ENCODE measurements at regions not wholly inside any gene's neighbourhood (a gene's known extent, or its start where the extent isn't known, plus 50 kb on each side); places are given as distances from the start of the nearest gene placed in this dataset.
A peak's percentile ranks its signal among the peaks of the same experiment; 100 is the strongest.

GRCh38 chr10:111199587-111199986, 122.8 kb downstream of the ADRA2A start:
- Histone ChIP-seq H3K9me3 (replicated peaks in 1 of 3) (no peaks in the 10 kb centered on the region), H3K27me3 (no peaks in the 10 kb centered on the region), H3K4me1 (replicated peaks in 1 of 2) (no peaks in the 10 kb centered on the region), H3K4me3 (no peak overlapping the region), H3K36me3 (replicated peaks in 1 of 2) (no peaks in the 10 kb centered on the region), H3K27ac (no peak overlapping the region)
- no peak for DNase-seq
- 57 to 70% (median 63%) methylated on average over 4 of the region's 4 CpGs for WGBS, 4 donors
- intact Hi-C loops (cut with DNase I), result no loop called here
- TF ChIP-seq POLR2A (IDR thresholded peaks at IDR 0.05) (no peak), CTCF (IDR thresholded peaks at IDR 0.05) (no peak)

DNA sequence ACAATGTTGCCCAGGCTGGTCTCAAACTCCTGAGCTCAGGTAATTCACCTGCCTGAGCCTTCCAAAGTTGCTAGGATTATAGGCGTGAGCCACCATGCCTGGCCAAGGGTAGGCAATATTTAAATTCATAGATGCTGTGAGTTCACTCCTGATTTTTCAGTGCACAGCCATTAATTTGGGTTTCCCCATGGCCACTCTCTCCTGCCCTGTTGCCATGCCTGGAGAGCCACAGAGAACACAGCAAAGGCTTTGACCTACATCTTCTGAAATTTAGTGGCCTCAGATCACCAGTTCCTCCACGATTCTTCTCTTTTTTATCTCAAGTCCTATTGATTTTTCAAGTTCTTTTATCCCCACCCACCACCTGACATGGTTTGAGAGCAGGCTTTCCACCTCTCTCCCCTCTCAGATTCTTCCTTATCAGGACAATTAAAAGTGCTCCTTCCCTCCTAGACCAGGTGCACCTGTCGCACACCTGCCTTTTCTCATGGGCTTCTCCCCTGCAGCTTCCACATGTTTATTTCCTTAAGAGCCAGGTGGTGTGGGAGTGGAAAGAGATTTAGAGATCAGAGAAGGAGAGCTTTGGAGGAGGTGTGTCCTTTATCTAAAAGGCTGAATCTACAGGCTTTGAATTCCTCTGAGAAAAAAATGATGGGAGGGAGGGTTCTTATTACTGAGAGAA, 123.8 kb downstream of the ADRA2A start:
- no peak overlapping the region for H3K4me3 ChIP-seq
- H3K4me1 ChIP-seq (replicated peaks in 1 of 2), result no peaks in the 10 kb centered on the region
- DNase-seq, result no peak
- H3K36me3 ChIP-seq (replicated peaks in 1 of 2), result no peaks in the 10 kb centered on the region
- WGBS, 4 donors, result 65 to 80% (median 75%) methylated on average over 3 of the region's 3 CpGs
- TF ChIP-seq POLR2A (IDR thresholded peaks at IDR 0.05) (no peak), CTCF (IDR thresholded peaks at IDR 0.05) (no peak)
- no peak overlapping the region for H3K27ac ChIP-seq
- H3K9me3 ChIP-seq (replicated peaks in 1 of 3), result no peaks in the 10 kb centered on the region
- H3K27me3 ChIP-seq, result no peaks in the 10 kb centered on the region
- intact Hi-C loops (cut with DNase I), result no loop called here

DNA sequence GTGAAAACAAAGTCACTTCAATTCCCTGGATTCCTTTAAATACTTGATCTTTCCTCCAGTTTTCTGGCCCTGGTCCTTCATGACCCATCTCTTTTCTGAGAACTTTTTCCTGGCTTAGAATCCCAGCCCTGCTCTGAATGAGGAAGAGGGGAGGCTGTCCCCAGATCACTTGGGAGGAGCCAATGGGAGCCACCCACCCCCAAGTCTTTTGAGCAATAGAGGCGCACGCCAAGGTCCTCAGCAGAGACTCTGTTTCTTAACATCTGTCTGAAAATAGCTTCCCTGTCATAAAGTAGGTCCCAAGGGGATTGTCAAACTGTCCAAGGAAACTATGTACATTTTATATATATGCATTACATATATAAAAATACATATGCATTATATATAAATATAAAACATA, 126.8 kb downstream of the ADRA2A start:
- no peak overlapping the region for H3K27ac ChIP-seq
- H3K9me3 ChIP-seq (replicated peaks in 1 of 3), result no peaks in the 10 kb centered on the region
- no peaks in the 10 kb centered on the region for H3K4me1 ChIP-seq (replicated peaks in 1 of 2)
- 68 to 79% (median 76%) methylated on average over 2 of the region's 2 CpGs for WGBS, 4 donors
- DNase-seq, result peak in 4 of 7 donors; percentile 24 to 57 (median 39)
- no peak overlapping the region for H3K4me3 ChIP-seq
- intact Hi-C loops (cut with DNase I), result no loop called here
- TF ChIP-seq POLR2A (IDR thresholded peaks at IDR 0.05), result no peak
- TF ChIP-seq CTCF (IDR thresholded peaks at IDR 0.05), result no peak
- H3K36me3 ChIP-seq (replicated peaks in 1 of 2), result no peaks in the 10 kb centered on the region
- H3K27me3 ChIP-seq, result no peaks in the 10 kb centered on the region

DNA sequence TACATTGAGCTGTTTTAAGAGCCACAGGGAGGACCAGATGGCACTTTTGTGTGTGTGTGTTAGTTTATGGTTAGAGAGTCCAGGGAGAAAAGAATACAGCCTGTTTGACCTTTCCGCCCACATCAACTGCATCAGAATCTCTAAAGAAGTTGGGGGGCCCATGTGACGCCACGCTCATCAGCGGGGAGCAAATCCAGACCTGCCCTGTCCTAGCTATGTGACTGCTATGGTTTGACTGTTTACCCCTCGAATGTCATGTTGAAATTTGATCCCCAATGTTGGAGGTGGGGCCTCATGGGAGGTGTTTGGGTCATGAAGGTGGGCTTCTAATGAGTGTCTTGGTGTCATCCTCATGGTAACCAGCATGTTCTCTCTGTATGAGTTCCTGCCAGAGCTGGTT, 128.0 kb downstream of the ADRA2A start:
- no peak overlapping the region for H3K4me3 ChIP-seq
- no peaks in the 10 kb centered on the region for H3K36me3 ChIP-seq (replicated peaks in 1 of 2)
- no peak overlapping the region for H3K27ac ChIP-seq
- intact Hi-C loops (cut with DNase I), result no loop called here
- no peak for DNase-seq
- TF ChIP-seq POLR2A (IDR thresholded peaks at IDR 0.05) (no peak), CTCF (IDR thresholded peaks at IDR 0.05) (no peak)
- H3K27me3 ChIP-seq, result no peaks in the 10 kb centered on the region
- H3K4me1 ChIP-seq (replicated peaks in 1 of 2), result no peaks in the 10 kb centered on the region
- H3K9me3 ChIP-seq (replicated peaks in 1 of 3), result no peaks in the 10 kb centered on the region
- 60 to 80% (median 73%) methylated on average over 5 of the region's 5 CpGs for WGBS, 4 donors
